NCI-H226 (cell line): ENCODE measurements at regions not wholly inside any gene's neighbourhood (a gene's known extent, or its start where the extent isn't known, plus 50 kb on each side); places are given as distances from the start of the nearest gene placed in this dataset.
"Not testable (repeated sequence)": the region's sequence is repeated elsewhere in the genome, so short reads cannot be mapped to it uniquely, and the experiment has no call there.

Source experiments
- DNase-seq: peaks from one replicate; pipeline ENCODE4 v3.0.0-alpha.2; 2015

DNA sequence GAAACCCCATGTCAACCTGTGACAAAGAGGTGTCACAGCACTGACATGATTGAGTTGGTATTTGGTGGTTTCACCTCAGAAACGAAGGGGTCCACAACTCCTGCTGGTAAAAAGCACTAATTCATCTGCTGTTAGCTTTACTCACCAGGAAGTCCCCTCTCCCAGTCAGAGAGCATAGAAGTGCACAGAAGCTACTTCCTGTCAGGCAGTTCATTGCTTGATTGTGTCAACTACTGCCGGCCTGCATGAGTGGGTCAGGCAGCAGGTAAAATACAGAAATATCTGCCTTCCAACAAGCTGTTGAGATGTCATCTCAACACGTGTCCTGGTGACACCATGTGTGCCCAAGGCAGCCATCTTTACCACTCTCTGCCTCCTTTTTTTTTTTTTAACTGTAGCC, 596.6 kb upstream of the NR2F2 start:
- DNase-seq = no peak

DNA sequence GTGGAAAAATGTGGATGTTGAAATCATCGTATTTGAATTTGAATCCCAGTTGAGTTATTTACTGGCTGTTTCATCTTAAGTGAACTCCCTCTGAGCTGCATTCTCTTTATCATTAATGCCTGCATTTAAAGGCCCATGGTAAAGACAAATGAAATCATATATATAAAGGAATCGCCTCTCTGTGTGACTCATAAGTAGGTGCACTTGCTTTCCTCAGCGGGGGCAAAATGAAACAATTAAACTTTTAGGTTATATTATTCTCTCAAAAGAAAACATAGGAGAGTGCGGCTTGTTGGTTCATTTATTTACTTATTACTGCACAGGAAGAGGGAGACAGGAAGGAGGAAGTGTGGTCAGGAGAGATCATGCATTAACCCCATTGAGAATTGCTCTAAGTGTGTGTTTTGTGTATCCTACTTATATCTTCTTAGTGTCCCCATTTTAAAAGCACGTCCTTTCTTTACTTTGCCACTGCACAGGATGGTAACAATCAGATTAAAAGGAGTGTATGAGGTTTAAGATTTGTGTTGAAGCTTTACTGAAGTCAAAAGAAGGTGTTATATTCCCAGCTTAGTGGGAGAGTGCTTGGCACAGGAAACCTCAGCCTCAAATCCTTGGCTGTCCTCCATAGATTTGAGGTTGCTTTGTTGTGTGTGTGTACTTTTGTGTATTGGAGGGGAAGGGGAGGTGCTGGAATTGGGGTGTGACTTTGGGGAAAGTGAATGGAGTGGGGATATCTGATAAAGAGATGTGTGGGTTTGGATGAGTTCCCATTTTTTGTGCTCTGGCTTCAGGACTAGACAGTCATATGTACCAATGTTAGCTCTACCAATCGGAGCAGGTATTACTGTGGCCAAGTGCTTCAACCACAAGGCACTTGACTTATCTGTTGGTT, 595.8 kb upstream of the NR2F2 start:
- peak; percentile 71 for DNase-seq

DNA sequence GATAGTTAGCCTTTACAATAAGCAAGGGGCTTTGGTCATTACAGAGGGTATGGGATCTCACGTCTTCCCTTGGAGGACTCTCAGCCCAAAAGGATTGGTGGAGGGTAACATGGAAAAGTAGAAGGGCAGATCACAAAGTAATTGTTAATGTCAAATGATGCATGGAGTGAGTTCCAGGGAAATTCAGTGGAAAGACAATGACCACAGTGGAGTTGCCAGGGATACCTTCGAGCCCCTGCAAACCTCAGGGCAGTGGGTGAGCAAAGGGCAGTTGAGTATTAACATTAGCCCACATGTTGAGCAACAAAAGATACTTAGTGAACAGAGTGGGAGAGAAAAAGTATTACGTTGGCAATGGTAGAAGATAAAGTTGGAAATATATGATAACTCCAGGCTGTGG, 593.4 kb upstream of the NR2F2 start:
- no peak for DNase-seq

DNA sequence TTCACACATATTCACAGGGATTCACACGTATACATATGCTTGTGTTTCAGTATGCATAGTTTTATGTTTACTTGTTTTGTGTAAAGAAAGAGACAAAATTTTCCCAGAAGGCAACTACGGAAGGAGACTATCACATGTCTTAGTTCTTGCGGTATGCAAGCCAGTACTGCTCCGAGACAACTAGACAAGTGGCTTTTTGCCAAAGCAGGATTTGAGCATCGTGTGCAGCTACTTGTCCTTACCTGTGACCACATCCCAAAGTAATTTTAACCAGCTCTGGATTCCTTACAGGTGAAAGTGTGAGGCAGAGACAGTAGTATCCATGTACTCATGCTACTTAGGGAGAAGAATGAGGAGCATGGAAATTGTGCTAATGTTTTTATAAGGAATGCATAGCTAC, 591.4 kb upstream of the NR2F2 start:
- DNase-seq = no peak

DNA sequence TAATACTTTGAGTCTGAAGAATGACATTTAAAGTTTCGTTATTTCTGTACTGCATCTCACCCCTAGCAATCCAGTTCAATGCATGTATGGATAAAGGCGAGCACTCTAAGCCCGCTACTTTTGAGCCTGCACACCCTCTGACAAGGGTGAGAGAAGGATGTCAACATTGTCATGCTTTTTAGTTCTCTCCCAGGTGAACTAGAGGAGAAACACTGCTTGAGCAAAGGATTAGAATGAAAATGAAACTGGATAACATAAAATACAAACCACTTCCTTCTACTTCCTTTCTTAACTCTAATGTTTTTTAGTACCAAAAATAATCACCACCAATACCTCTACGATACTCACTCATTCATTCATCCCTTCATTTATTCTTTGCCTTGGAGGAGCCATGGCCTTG, 588.7 kb upstream of the NR2F2 start:
- no peak for DNase-seq

DNA sequence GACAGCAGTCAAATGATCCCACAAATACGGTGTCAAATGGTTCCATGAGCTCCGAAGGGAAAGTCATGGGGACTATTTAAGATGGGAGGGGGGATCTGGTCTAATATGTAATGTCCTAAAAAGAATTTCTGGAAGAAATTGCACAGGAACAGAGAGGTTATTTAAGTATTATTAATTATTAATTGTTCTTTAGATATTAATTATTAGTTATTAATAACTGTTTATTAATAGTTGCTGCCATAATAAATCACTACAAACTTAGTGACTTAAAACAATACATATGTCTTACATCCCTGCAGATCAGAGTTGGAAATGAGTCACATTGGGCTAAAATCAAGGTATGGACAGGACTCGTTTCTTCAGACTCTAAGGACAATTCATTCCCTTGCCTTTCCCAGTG, 588.2 kb upstream of the NR2F2 start:
- no peak for DNase-seq

DNA sequence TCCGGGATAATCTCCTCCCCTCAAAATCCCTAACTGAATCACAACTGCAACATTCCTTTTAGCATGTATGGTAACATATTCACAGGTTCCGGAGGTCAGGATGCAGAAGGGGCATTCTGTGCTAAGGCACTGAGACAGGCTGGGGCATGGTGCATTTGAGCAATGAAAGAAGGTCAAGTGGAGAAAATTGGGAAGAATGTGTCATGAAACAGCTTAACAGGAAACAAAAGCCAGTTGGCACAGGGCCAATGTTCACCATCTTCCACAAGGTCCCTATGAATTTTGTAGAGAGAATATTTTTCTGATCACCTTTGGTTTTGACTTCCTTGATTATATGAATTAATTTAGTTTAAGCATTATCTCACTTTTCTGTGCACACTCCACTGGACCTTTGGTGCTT, 587.7 kb upstream of the NR2F2 start:
- no peak for DNase-seq

DNA sequence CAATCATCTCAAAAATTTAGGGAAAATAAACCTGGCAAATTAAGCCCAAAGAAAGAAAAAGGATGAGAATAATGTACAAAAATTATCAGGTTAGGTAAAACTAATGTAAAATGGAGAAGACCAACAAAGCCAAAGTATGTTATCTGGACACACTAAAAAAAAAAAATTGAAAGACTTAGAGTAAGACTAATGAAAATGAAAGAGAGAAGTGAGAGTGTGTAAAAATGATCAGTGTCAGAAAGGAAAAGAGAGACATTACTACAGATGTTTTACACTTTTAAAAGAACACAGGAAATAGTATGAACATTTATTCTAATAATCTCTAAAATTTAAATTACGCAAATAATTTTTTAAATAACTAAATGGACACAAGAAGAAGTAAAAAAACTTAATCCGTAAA, 573.3 kb upstream of the NR2F2 start:
- DNase-seq = no peak

DNA sequence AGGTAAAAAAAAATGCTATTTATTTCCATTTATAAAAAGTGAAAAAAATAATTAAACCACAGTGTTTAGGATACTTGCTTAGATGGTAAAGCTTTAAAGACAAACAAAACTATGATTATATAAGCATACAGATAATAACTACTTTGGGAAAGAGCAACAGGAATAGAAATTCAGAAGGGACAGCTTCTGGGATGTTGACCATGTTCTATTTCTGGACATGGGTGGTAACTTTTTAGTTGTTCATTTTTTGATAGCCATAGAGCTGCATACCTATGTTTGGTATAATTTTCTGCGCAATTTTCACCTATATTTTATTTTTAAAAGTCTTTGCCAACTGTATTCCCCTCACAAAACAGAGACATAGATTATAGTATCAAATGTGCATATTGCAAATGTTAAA, 572.0 kb upstream of the NR2F2 start:
- no peak for DNase-seq

DNA sequence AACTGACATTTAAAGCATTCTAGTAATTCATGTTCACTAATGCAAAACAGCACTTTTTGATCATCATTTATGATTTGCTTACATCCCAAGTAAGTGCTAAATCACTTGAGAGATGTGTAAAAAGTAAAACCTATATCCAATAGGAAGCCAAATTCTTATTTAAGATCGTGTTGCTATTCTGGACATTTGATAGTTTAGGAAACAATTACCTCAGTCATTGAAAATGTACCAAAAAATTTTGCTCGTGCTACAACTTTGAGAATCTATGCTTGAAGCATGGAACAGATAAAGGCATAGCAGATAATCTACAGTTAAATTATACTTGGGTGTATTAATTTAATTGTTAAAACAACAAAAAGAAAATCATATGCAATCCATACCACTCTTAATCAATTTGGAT, 571.6 kb upstream of the NR2F2 start:
- no peak for DNase-seq

DNA sequence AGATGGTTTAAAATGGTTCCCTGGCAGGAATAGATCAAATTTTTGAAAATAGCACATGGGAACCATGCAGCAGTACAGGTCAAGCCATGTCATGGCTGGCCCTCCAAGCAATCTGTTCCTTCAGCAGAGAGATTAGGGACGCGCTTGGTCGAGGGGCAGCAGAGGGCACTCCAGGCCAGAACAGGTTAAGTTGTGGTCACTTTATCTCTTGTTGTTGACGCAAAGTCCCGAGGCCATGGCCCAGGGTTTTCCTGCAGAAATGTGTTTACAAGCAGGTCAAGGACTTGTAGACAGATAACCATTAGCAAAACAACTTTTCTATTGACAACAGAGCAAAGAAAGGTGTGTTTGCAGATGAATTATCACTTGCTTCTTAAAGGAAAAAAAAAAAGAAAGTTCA, 570.0 kb upstream of the NR2F2 start:
- no peak for DNase-seq

DNA sequence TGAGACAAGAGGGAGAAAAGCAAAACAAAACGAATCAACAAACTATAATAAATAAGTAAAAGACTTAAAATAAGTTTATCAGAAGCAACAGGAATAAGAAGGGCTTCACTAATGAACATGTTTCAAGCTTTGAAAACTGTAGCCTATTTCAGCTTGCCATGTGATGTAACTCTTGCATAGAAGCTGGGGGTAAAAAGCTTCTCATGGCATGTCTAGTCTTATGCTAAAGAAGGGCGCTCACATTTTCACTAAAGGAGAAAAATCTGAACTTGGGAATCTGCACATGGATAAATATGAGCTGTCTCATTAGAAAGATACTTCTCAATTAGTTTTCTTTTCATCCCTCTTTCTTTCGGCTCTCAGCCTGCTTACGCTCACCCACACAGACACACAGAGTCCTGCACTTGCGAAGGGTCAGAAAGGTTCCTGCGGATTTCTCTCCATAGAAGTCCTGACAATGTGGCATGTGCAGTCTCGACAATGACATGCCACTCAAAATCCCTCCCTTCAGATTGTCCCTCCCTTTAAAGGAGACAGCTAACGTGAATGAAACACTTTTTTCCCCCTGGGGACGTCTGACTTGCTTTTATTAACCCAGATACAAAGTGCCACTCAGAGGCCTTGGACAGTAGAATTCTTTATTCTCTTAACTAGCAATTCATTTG, 568.9 kb upstream of the NR2F2 start:
- DNase-seq = no peak

DNA sequence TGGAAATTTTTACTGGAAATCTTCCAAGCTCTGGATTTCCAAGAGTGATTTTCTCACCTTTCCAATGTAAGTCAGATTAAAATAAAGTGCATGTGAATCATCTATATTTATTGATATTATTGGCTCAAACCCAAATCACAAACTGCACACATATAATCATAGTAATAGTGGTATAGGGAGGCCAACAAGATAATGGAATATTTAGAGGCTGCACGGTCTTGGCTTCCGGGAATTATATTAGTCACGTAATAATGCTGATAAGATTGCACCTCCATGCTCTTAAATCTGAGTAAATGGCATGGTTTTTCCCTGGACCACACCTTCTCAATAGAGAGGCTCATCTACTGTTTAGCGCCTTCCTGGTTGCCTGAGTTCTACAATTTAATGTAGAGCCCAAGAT, 567.1 kb upstream of the NR2F2 start:
- peak; percentile 76 for DNase-seq

DNA sequence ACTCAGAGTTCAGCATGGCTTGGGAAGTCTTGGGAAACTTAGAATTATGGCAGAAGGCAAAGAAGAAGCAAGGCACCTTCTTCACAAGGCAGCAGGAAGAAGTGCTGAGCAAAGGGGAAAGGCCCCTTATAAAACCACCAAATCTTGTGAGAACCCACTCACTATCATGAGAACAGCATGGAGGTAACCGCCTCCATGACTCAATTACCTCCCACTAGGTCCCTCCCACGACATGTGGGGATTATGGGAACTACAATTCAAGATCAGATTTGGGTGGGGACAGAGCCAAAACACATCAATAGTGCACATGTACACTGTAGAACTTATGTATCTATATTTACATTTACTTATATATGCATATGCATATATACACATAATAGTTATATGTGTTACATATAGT, 565.3 kb upstream of the NR2F2 start:
- no peak for DNase-seq

DNA sequence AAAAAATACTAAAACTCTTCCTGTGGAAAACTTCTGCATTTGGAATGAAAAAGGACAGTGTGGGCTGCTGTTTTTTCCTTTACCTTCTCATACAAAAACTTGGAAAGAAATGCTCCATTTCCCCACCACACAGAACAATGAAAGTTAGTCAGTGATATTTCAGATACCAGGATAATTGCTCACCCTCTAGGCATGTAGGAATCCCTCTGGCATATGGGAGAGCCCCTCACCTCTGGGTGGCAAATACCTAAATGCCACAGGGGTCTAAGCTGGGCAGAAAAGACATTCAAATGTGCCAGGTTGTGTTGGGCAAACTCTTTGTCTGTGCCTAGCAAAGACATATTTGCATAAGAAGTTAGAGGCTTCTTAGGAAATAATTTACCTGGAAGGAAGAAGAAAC, 560.3 kb upstream of the NR2F2 start:
- peak; percentile 88 for DNase-seq

DNA sequence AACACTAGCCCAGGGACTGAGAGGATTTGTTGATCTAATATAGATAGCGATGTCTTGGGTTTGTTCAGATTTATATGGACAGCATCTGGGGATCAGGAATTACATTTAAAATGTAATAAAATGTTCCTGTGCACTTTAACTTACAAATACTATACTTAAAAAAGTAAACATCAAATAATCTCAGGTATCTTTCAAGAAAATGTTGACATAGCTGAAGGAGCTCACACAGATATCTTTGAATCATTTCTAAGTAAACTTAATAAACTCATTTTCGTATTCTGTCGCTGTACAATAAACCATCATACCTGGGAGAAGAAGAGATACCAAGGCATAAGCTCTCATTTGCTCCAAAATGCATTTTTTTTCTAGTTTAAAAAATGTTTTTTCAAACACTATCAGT, 557.5 kb upstream of the NR2F2 start:
- no peak for DNase-seq

DNA sequence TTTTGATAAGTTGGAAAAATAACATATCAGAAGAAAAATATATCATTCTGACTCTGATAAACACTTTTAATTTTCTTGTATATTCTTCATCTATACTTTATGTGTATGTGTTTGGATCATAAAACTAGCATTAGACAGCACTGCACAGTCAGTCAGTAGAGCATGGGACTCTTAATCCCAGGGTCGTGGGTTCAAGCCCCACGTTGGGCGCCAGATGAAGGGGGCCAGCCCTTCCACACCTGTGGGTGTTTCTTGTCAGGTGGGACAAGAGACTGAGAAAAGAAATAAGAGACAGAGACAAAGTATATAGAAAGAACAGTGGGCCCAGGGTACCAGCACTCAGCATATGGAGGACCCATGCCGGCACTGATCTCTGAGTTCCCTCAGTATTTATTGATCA, 546.0 kb upstream of the NR2F2 start:
- no peak for DNase-seq

DNA sequence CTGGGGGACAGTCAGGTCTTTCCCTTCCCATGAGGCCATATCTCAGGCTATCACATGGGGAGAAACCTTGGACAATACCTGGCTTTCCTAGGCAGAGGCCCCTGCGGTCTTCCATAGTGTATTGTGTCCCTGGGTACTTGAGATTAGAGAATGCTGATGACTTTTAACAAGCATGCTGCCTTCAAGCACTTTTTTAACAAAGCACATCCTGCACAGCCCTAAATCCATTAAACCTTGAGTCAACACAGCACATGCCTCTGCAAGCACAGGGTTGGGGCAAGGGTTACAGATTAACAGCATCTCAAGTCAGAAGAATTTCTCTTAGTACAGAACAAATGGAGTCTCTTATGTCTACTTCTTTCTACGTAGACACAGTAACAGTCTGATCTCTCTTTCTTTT, 545.2 kb upstream of the NR2F2 start:
- DNase-seq = not testable (repeated sequence)

DNA sequence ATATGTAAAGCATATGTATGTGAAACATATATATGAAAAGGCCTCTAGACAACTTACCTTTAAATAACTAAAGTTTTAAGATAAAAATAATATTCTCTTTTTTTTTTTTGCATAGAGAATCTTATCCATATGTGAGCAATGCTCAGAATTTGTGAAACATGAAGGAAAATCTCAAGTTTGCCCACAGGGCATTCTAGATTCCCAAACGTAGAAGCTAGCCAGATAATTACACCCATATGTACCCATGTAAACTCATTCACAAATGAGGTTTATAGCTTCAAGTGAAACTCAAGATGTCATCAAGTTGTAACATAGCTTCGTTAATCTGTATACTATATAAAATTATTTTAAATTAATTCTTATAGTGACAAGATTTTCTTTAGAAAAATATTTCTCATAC, 537.3 kb upstream of the NR2F2 start:
- no peak for DNase-seq

DNA sequence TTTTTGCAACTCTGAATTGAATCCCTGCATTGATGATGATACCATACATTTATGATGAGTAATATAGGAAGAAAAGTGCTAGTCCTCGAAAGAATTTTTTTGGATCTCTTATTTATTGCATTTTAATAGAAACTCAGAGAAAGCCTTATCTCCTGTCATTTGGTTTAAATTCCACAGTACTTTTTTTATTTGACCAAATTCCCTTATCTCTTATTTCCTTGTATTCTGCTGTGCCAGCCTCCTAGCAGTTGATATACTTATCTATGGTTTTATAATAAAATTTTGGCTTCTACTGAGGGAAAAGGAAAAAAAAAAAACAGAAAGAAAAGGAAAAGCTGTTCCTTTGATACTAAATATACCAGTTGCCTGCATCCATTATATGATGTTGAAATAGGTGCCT, 535.1 kb upstream of the NR2F2 start:
- DNase-seq = peak; percentile 62

DNA sequence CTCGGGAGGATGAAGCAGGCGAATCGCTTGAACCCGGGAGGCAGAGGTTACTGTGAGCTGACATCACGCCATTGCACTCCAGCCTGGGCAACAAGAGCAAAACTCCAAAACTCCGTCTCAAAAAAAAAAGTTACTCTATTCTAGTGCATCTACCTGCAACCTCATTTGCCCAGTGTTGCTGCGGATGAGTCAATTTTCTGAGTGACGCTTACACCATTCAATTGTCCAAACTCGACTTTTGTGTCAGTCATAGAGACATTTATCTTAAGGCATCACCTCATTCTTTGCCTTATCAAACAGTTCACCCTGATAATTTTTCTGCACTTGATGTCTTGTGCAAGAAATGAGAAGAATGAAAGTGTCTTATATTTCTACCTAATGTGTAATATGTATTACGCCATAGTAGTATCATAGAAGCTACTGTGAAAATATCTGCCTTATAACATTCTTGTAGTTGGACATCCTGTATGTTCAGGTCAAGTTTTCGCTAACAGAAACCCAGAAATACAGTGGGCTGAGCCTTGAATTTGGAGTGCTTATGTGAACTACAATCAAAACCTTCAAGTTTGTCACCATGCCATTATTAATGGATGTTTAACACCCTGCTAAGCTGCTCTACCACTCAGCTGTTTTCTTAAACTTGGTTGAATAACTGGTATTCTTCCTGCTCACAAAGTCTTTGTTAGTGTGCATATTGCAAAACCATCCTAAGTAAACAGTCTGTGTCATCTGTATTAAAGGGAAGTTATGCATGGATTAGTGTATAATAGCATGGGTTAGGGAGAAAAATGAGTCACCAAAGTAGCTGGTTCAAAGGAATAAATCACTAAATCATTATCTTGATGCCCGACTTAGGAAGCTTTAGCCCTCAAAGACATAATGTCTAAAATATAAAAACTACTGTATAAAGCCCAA, 531.0 kb upstream of the NR2F2 start:
- DNase-seq = peak; percentile 91

DNA sequence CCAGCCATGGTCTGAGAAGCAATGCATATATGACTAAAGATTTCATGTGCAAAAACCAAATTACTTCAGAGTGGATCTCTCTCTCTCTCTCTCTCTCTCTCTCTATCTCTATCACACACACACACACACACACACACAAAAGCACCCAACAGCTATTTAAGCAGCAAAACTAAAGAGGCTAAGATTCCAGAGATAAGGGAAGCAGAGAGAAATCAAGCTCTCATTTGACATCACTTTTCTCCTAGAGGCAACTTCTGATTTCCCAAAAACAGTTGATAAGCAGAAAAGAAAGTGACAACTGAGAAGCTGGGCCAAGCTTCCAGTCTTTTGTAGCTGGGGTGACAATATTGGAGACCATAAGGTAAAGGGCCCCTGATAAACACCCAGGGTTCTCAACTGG, 526.0 kb upstream of the NR2F2 start:
- no peak for DNase-seq

DNA sequence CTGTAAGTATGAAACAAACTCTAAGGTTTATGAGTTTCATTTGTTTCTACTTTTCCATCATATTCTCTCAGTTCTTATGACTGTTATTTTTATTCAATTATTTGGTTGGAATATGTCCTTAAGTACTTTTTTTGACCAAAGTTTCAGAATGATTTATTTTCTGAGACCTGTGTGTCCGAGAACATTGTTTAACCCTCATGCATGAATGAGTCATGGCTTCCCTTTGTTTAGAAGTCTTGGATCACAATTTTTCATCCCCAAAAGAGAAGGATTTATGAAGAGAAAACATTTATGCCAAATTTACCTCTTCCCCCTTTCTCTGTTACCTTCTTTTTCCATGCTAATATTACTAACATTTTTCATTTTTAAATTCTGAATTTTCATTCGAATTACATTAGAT, 518.0 kb upstream of the NR2F2 start:
- no peak for DNase-seq

DNA sequence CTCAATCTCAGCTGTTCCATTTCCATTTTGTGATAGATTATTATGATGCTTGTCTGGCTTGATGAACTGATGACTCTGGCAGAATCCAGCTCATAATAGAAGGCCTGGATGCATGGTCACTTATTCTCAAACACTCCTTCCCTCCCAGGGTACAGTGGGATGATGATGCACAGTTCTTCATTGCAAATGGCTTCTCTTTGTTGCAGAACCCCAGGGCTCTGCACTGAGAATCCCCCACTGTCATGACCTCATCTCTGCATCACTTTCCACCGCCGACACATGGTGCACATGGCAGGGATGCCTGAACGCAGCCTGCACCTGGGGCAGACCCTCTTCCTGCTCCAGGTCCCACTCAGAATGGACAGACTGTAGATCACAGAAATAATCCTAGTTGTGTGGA, 515.6 kb upstream of the NR2F2 start:
- no peak for DNase-seq
